ENCODE measurements at regions not wholly inside any gene's neighbourhood (a gene's known extent, or its start where the extent isn't known, plus 50 kb on each side); places are given as distances from the start of the nearest gene placed in this dataset.

- Mint-ChIP-seq H3K4me1 (peaks cover 45% of the 10 kb centered on the region), H3K9me3 (no peaks in the 10 kb centered on the region), H3K36me3 (ENCODE audit: low read depth) (no peaks in the 10 kb centered on the region), H3K4me3 (no peak overlapping the region), H3K27ac (no peak overlapping the region), H3K27me3 (ENCODE audit: low read depth, poor library complexity) (no peaks in the 10 kb centered on the region)
- no peak for DNase-seq
- no peak for TF ChIP-seq CTCF (IDR thresholded peaks at IDR 0.05)
These were observed 425.5 kb upstream of the CADM1 start for GRCh38 chr11:115929618-115930129.

DNA sequence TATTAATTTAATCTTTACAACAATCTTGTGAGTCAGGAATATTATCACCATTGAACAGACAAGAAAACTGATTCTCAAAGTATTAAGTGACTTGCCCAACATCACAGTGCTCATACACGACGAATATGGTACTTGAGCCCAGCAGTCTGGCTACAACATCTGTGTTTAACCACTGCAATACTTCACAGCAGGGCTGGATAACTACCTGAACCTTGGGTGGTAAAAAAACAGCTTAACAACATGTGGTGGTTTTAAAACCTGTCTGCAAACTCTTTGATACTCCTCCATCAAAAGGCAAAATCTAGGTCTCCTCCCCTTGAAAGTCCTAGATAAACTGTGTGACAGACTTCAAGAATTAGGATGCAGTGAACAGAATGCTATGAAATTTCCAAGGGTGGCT lies 424.6 kb upstream of the CADM1 start:
- H3K27me3 Mint-ChIP-seq (ENCODE audit: low read depth, poor library complexity) = no peaks in the 10 kb centered on the region
- H3K4me1 Mint-ChIP-seq = peaks cover 45% of the 10 kb centered on the region
- no peak for DNase-seq
- TF ChIP-seq CTCF (IDR thresholded peaks at IDR 0.05) = no peak
- no peak overlapping the region for H3K27ac Mint-ChIP-seq
- H3K4me3 Mint-ChIP-seq = no peak overlapping the region
- H3K9me3 Mint-ChIP-seq = peaks cover under 1% of the 10 kb centered on the region
- H3K36me3 Mint-ChIP-seq (ENCODE audit: low read depth) = no peaks in the 10 kb centered on the region

GRCh38 chr11:115927823-115928329 lies 423.7 kb upstream of the CADM1 start:
- peaks cover 4% of the 10 kb centered on the region for H3K9me3 Mint-ChIP-seq
- H3K27ac Mint-ChIP-seq = no peak overlapping the region
- no peak for DNase-seq
- H3K4me3 Mint-ChIP-seq = no peak overlapping the region
- TF ChIP-seq CTCF (IDR thresholded peaks at IDR 0.05) = no peak
- no peaks in the 10 kb centered on the region for H3K27me3 Mint-ChIP-seq (ENCODE audit: low read depth, poor library complexity)
- peaks cover 54% of the 10 kb centered on the region for H3K4me1 Mint-ChIP-seq
- H3K36me3 Mint-ChIP-seq (ENCODE audit: low read depth) = no peaks in the 10 kb centered on the region

DNA sequence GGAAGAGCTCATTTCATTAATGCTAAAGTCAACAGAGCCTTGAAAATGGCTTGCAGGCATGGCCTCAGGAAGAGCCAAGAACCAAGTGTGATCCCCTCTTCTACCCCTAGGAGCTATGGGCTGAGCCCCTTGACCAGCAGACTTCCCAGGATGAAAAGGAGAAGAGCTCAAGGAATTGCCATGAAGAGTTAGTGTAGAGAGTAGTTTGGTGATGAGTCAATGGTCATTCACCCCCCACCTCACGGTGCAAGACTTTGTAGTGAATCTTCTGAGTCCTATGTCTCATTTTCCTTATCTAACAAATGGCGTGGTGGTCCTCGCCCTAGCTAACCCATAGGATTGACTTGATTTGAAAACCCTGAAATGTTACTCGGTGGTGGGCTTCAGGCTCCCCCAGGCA lies 422.4 kb upstream of the CADM1 start:
- no peak overlapping the region for H3K4me3 Mint-ChIP-seq
- no peak overlapping the region for H3K27ac Mint-ChIP-seq
- no peak for DNase-seq
- peaks cover 4% of the 10 kb centered on the region for H3K9me3 Mint-ChIP-seq
- H3K36me3 Mint-ChIP-seq (ENCODE audit: low read depth) = no peaks in the 10 kb centered on the region
- TF ChIP-seq CTCF (IDR thresholded peaks at IDR 0.05) = no peak
- H3K27me3 Mint-ChIP-seq (ENCODE audit: low read depth, poor library complexity) = peaks cover 4% of the 10 kb centered on the region
- peaks cover 65% of the 10 kb centered on the region for H3K4me1 Mint-ChIP-seq

GRCh38 chr11:115926138-115926537 lies 421.9 kb upstream of the CADM1 start:
- H3K27ac Mint-ChIP-seq = no peak overlapping the region
- H3K4me3 Mint-ChIP-seq = no peak overlapping the region
- H3K27me3 Mint-ChIP-seq (ENCODE audit: low read depth, poor library complexity) = peaks cover 4% of the 10 kb centered on the region
- no peaks in the 10 kb centered on the region for H3K36me3 Mint-ChIP-seq (ENCODE audit: low read depth)
- no peak for TF ChIP-seq CTCF (IDR thresholded peaks at IDR 0.05)
- DNase-seq = no peak
- peaks cover 65% of the 10 kb centered on the region for H3K4me1 Mint-ChIP-seq
- peaks cover 4% of the 10 kb centered on the region for H3K9me3 Mint-ChIP-seq

DNA sequence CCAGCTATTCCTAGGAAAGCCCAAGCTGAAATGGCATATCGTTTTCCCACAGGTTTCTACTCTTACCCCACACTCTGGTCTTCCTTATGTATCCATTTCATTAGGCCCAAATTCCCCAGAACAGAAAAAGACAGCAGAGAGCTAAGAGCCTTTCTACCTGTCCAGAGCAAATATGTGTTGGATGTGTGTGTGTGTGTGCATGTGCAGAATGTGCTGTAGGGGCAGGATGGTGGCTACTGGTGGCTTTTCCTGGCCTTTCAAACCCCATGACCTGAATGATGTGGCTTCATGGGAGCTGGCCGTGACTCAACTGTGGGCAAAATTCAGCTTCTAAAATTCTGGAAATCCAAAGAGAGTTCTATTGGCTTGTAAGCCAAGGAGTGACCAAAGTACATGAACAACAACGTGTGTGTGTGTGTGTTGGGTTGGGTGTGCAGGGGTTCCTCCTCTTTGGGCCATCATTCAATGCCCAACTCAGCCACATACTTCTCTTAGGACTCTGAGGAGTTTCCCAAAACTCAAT lies 421.4 kb upstream of the CADM1 start:
- no peak for DNase-seq
- Mint-ChIP-seq H3K36me3 (ENCODE audit: low read depth) (no peaks in the 10 kb centered on the region), H3K4me3 (no peak overlapping the region), H3K27ac (no peak overlapping the region), H3K9me3 (peaks cover 4% of the 10 kb centered on the region), H3K27me3 (ENCODE audit: low read depth, poor library complexity) (peaks cover 4% of the 10 kb centered on the region), H3K4me1 (peaks cover 65% of the 10 kb centered on the region)
- TF ChIP-seq CTCF (IDR thresholded peaks at IDR 0.05) = no peak

Data from nephron progenitor cell (in vitro differentiated cells).